Forelimb muscle (tissue), 1 donor: ENCODE measurements at regions not wholly inside any gene's neighbourhood (a gene's known extent, or its start where the extent isn't known, plus 50 kb on each side); places are given as distances from the start of the nearest gene placed in this dataset.

Source experiments
- DNase-seq: peaks from one replicate; pipeline ENCODE4 v3.0.0-alpha.2; 2013; ENCODE audit warnings: low read depth

DNA sequence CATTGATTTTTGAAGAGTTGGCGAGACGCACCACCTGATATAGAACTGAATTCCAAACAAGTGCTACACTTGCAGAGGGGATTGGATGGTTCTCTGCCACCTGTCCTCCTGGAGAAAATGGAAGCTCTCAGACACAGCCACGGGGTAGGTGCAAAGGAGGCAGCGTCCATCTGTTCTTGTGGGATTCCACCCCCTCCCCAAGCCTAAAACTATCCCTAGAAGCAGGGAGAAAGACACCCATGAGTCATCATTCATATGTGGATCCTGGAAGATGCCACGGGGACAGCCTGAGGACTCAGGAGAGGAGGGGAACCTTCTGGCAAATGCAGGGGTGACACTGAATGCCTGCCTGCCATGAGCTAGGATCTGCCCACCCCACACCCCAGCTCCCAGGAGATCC, 171.3 kb upstream of the CST7 start:
- no peak for DNase-seq

DNA sequence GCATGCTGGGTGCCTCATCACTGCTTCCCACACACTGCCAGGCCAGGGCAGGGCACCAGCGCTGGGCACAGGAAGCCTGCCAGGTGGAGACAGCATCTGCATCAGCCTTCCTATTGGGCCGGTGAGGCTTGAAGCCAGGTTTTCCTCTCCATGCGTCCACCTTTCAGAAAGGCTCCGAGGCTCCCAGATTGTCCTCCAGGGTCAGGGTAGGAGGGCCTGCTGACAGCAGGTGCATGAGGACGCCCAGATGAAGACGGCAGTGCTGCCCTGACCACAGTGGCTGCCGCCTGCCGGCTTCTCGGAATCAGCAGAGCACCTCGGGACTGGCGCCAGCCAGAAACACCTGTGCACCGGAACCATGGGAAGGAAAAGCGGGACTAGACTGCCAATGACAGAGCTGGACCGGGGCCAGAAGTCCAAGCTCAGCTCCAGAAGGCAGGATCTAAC, 170.5 kb upstream of the CST7 start:
- no peak for DNase-seq

DNA sequence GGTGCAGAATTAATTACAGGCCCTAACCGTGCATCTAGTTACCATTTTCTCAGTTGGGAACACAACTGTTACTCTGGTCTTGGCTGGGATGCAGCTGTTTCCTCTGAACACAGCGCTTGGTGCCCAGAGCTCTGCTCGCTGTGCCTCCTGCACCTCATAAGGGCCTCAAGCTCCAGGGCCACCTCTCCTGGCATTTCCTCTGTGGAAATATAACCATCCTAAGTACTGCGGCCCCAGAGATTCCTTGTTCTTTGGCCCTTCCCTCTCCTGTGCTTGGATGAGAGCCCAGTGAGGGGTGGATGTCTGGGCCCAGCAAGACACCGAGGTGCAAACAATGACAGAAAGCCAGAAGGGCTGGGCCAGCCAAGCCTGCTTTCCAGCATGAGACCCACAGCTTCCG, 169.9 kb upstream of the CST7 start:
- no peak for DNase-seq

DNA sequence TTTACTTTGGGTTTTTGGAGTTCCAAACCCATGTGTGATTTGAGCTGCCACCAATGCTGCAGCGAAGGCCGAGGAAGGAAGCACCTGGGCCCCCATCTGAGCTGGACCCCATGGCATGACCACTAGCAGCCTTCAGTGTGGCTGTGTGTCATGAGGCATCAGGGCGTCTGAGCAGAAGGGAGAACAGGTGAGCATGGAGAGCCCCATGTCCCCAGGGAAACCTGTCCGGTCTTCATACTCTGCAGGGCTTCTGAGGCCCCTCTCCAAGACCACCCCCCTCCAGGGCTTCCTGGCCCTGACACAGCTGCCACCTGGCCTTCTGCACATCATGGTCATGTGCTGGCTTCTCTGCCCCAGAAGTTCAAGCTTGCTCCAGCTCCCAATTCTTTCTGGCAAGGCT, 169.1 kb upstream of the CST7 start:
- DNase-seq: no peak

DNA sequence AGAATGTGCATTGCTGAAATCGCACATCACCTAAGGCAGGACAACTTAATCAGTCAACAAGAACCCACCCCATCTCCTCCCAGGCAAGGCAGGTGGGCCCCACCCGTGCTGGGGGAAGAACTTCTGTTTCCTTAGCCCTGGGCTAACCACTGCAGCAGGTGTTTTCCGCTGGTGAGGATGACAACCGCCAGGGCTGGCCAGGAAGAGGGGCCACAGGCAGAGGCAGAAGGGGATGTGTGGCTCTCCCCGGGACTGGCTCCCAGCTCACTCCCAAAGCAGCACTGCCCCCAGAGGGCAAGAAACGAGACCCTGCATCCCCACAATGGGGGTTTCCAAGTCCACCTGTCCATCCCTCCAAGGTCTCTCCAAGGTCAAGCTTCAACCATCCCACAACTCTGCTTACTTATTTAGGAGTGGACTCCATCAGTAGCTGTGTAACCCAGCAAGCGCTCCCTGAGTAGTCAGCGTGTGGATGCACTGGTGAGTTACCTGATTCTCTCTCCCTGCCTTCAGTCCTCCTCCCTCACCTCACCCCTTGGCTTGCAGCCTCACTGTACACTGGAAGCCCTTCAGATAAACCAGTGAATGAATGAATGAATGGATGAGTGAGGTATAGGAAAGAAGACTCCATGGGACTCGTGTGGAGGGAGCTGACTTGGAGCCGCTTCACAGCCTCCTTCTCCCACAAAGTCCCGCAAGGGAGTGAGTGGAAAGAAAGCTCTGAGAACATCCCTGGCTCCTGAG, 168.2 kb upstream of the CST7 start:
- DNase-seq: no peak

DNA sequence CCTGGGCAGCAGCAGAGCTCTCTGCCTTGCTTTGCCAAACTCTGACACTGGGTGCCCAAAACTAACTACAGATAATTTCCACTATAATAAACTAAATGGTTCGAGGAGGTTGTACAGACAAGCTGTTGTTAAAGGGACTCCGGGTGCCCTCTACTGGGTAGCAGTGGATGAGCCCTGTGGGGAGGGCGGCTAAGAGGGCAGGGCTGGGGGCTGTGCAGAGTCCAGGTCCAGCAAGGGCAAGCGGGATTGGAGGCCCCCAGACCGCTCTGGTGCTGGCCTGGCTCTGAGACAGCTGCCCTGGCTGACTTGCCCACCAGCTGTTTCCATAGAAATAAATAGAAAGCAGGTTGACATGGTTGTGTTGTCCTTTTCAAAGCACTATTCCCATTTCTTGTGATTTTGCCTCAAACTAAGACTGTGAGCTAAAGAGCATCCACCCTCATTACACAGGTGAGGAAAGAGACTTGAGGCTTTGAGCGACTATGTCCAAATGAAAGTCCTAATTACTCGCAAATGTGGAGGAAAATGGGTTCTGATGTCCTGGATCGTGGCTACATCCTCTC, 167.6 kb upstream of the CST7 start:
- no peak for DNase-seq

DNA sequence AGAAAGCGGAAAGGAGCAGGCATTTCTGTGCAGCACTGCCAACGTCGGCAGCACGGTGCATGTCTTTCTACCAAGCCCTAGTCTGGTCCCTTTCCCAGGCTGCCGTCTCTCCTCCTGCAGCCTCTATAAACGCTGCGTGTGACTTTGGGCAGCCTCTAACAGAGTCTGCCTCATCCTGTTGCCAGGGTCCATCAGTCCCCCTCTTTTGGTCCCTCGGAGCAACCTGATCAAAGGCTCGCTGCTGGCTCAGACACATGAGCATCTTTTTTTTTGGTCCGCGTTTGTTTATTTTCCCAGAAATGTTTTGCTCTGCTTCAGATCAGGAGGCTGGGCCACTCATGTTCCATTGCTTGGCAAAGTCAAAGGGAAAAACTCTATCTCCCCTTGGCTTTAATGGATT, 166.8 kb upstream of the CST7 start:
- no peak for DNase-seq

DNA sequence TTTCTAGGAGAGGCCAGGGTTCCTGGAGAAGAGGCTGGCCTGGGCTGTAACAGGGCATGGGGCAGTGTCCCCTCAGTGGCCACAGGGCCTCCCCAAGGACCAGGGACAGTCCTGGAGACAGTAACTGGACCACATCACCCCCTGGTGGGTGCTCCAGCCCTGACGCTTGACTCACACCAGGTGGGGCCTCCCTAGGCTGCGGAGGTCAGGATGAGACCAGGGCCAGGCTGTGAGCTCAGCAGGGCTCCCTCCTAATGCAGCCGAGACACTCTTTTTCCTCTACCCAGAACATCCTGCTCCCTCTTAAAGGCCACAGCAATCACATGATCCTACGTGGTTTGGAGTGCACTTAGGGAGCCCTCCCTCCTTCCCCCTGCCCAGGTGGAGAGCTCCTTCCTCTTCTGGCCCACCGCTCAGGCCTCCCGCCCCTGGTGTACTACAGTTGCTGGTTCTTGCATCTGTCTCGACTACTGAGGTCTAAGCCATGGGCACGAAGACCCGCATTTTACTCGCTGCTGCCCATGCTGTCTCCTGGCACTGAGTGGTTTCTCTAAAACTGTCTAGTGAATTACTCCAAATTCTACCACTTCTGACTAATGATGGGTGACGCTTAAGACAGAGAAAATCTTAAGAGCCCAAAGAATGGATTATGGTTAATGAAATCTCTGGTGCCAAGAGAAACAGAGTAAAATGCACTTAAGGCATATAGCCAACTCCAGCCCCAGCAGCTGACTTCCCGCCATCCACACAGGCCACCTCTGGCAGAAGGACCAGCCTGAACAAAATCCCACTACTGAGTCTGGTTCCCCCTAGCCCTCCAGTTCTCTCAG, 166.1 kb upstream of the CST7 start:
- no peak for DNase-seq

DNA sequence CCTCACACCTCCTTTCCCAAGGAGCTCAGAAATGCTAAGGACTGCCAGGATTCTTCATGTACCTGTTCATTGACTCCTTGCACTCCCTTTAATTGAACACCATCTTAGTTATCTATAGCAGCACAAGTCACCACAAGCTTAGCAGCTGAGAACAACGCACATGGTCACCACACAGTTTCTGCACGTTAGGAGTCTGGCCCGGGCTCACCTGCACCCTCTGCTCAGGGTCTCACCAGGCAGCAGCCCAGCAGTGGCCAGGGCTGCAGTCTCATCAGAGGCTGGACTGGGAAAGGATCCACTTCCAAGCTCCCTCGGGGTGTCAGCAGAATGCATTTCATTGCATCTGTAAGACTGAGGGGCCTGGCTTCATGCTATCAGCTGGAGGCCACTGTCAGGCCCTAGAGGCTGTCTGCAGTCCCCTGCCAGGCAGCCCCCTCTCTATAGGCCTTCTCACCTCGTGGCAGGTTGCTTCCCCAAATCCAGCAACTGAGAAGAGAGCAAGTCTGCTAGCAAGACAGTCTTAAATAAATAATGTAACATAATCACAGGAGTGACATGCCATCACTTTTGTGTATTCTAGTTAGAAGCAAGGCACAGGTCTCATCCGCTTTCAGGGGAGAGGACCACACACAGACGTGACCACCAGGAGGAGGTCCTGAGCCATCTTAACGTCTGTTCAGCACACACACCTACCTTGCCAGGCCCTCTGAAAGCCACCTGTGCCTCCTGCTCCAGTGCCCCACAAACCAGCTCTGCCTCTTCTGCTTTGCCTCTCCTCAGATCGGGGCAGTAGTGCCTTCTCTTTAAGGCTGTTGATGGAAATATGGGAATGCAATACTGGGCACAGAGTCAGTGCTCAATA, 165.2 kb upstream of the CST7 start:
- no peak for DNase-seq

DNA sequence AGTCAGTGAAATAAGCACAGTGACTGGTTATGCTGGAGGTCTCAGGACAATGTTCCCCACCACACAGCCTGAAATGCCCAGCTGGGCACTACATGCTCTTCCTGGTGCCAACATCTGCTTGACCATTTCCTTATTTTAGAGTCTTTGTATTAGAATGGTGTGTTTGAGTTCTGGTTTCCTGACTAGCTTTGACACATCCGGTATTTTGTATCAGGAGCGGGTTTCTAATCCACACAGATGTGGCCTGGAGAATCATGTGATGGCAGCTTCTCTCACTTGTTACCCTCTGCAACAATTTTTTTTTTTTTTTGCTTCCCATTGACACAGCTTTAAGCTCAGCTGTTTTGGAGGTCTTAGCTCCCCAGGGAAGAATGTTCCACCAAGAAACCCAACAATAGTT, 164.5 kb upstream of the CST7 start:
- no peak for DNase-seq

DNA sequence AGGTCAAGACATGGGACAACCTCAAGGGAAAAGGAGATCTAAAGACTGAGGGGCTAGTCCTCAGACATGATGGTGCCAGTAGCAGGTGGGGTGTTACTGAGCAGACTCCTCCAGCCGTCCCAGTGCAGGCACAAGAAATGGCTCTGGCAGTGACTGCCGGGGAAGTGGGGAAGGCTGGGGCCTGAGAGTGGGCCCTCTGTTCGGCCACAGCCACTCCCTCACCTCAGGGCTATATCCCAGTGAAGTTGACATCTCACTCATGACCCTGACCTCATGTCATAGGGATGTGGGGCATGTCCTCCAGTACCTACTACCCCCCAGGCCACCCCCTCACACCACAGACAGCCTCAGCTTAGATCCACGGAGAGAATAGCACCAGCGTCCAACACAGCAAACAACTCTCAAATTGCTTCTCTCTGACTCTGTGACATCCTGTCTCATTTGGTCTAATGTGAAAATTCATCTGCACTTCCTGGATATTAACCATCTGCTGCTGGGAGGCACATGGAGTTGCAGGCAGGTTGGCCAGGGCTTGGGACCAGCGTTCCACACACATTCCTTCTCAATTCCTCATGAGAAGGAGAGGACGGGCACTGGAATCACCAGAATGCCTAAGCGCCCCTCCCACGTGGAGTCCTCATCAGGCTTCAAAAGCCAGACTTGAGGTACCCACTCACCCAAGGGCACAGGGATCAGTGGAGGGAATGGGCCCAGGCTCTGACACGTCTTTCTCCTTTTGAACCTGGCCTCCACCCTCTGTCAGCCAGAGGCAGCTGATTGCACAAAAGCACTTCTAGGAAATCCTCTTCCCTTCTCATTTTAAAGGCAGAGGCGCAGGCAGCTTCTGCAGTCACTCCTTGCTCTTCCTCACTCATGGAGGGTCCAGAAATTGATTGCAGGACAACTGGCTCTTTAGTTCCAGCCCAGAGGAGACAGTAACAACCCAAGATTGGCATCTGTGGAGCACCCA, 163.6 kb upstream of the CST7 start:
- no peak for DNase-seq

DNA sequence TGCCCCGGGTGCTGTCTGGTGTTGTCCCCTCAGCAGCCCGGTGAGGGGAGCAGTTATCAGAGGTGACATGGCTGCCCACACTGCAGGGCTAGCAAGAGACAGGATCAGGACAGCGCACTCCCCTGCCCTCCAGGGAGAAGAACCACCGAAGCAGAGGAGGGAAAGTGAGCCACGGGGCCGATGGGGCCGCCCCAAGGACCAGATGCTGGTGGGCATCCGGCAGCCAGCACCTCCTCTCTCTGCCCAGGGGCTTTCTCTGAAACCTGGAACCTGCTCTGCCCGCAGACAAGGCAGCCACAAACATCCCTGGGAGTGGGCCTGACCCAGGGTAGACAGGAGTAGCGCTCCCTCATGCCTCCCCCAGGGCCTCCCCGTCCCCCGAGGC, 163.0 kb upstream of the CST7 start:
- DNase-seq: no peak

DNA sequence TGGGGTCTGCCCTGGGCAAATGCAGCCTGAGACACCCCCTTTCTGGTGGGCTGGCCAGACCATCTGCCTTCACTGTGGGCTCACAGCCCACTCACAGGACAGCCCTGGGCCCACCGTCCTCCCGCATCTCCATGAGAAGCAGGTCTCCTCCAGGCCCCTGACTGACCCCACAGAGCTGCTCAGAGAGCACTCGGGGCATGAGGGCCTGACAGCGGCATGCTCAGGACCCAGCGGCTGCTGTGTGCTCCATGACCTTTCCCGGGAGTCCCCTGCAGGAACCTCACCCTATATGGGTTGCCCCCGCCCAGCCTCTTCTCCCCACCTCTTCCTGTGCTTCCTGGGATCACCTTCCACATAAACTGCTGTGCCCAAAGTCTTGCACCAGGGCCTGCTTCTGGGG, 162.4 kb upstream of the CST7 start:
- no peak for DNase-seq

DNA sequence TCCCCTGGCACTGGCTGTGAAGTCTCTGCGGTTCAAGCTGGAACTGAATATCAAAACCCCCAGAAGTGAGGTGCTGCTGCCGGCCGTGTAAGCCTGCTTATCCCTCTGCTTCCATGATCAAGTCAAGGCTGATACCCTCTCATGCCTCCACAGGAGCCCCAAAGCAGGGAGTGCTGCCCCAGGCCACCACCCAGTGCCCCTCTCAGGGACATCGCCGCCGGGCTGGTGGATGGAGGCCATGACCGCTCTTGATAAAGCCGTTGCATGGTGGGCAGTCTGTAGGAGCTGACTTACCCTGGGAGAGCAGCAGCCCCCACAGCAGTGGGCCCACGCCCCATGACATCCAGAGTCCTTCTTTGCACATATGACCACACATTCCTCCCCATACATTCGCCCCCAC, 162.0 kb upstream of the CST7 start:
- no peak for DNase-seq

DNA sequence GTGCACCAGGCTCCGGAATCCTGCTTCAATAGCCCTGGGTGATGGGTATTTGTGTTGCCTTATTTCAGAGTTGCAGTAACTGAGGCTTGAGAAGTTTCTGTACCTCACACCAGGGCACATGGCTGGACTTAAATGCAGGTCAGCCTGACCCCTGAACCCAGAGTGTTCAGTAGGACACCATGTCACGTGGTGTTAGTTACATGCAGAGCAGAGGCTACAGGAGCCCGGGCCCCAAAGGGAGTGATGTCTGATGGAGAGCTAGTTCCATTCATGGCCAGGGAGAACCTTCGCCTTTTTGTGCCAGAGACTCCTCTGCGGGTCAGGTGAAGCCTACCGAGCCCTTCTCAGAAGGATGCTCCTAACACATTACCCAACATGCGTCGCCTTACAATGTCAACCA, 161.4 kb upstream of the CST7 start:
- no peak for DNase-seq

DNA sequence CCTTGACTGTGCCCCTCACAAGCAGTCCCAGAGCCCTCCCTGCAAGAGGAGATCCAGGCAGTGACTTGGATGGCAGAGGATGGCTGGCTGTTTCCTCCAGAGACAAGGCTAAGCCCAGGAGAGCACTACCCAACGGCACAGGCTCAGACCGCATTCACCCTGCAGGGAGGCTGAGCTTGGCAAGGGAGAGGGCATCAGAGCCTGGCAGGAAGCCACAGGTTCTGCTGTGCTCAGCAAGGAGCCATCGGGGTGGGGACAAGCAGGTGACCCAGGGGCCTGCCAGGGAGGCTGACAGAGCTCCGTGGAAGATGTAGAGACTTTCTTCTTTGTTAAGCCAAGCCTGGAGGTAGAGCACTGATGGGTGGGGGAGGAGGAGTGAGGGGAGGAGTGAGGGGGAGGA, 159.2 kb upstream of the CST7 start:
- no peak for DNase-seq

DNA sequence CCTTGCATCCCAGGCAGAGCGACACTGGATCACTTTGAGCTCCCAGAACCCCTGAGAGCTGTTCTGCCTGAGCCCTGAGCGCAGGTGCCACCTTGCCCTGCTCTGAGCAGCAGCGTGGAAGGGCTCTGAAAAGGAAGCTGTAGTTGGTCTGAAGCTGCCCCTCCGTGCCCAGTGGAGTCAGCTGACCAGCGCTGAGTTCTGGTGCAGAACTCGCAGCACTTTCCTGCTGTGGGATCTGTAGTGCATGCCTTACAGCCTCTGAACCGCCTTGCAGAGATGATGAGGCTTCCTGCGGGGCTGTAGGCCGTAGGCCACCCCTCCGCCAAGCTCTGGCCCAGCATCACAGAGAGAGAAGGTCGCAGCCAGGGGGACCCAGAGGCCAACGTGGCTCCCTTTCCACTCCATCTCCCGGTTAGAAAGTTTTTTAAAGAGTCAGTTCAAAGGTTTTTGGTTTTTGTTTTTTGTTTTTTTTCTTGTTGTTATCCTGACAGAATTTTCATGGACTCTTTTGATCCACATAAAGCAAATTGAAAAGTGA, 158.3 kb upstream of the CST7 start:
- no peak for DNase-seq

DNA sequence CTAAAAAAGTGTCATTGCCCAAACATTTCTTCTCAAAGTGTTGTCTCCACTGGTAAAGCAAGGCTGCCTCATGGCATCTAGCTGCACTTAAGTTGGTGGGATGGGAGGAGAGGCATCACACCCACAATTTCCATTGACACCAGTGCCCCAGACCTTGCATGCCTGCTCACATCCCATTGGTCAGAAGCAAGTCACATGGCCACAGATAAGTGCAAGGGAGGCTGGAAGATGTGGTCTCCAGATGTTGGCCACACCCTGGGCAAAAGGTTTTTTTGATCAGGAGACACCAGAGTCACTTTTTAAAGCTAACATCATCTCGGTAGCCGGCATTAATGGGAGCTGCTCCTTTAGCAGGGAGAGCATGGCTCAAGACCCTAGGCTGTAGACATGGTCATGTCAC, 157.1 kb upstream of the CST7 start:
- DNase-seq: no peak

DNA sequence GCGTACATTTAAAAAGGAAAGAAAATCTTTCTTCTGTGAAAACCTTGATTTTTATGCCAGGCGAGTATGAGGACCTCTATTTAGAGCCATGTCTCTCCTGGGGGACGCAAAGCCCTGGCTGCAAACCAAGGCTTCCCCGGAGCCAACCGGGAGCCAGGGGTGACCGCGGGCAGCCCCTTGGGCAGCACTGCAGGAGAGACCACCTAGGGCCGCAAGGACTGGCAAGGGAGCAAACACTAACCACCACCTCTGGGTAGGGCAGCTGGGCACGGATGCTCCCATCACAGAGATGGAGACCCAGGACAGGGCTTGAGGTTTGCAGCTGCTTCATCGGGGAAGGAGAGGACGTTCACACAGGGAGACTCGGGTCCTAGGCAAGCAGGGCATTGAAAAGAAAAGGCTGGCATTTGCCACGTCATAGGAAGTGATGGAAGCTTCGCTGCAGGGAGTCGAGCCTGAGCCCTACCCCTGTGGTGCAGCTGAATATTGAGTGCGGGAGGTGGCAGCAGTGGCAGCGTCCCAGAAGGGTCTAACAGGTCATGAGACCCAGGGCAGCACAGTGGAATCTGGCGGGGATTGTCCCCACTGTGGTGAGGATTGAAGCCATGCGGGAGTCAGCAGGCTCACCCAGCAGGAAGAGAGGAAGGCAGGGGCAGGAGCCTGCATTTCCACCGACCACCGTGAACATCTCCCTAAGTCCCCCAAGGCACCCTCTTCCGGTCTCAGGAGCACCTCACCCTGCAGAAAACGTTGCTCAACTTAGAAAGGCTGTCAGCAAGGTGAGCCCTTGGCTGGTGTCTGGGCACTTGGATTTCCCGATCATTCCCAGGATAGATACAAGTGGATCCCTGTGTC, 156.2 kb upstream of the CST7 start:
- DNase-seq: no peak

DNA sequence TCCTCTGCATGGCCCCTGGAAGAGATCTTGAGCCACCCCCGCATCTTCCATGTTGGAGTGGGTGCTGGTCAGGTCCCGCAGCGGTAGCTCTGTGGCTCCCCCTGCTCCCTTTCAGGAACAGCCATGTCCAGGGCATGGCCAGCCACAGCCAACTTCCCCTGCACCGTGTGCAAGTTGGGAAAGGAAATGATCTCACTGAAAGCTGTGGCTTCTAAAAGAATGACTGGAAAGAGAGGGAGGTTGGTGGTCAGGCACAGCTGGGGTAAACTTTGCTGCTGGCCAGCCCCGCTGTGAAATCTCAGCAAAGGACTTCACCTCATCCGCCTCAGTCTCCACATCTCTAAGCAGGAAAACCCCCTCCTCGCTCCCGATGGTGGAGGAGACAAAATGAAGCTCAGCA, 153.6 kb upstream of the CST7 start:
- no peak for DNase-seq
